OCI-LY1 (cell line): ENCODE measurements at regions not wholly inside any gene's neighbourhood (a gene's known extent, or its start where the extent isn't known, plus 50 kb on each side); places are given as distances from the start of the nearest gene placed in this dataset.
A peak's percentile ranks its signal among the peaks of the same experiment; 100 is the strongest.

Source experiments
- EZH2 ChIP-seq: fragments of 200-600 bp; sonication (generic), shearing (Covaris generic); IDR thresholded peaks from 2 replicates; pipeline ENCODE4 v1.8.0; 2017; ENCODE audit warnings: borderline replicate concordance, mixed run types, mild to moderate bottlenecking, antibody characterized with exemption, low read length, moderate library complexity, mixed read lengths
- TF ChIP-seq, protein P1 (sequence below): fragments of 200-600 bp; sonication (generic), shearing (Covaris generic); IDR thresholded peaks from 2 replicates; pipeline ENCODE4 v1.5.1; 2017; ENCODE audit warnings: mild to moderate bottlenecking, antibody characterized with exemption, low read length, moderate library complexity, mixed read lengths

- TF ChIP-seq, protein P1, sequence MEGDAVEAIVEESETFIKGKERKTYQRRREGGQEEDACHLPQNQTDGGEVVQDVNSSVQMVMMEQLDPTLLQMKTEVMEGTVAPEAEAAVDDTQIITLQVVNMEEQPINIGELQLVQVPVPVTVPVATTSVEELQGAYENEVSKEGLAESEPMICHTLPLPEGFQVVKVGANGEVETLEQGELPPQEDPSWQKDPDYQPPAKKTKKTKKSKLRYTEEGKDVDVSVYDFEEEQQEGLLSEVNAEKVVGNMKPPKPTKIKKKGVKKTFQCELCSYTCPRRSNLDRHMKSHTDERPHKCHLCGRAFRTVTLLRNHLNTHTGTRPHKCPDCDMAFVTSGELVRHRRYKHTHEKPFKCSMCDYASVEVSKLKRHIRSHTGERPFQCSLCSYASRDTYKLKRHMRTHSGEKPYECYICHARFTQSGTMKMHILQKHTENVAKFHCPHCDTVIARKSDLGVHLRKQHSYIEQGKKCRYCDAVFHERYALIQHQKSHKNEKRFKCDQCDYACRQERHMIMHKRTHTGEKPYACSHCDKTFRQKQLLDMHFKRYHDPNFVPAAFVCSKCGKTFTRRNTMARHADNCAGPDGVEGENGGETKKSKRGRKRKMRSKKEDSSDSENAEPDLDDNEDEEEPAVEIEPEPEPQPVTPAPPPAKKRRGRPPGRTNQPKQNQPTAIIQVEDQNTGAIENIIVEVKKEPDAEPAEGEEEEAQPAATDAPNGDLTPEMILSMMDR, result peak; percentile 39
- no peak for TF ChIP-seq EZH2
Measured at GRCh38 chr3:151578495-151578894, 117.6 kb upstream of the IGSF10 start.
